Hepatocyte (in vitro differentiated cells): ENCODE measurements at regions not wholly inside any gene's neighbourhood (a gene's known extent, or its start where the extent isn't known, plus 50 kb on each side); places are given as distances from the start of the nearest gene placed in this dataset.
"Not testable (repeated sequence)": the region's sequence is repeated elsewhere in the genome, so short reads cannot be mapped to it uniquely, and the experiment has no call there.

Experiments used
- DNase-seq: peaks from one replicate; pipeline ENCODE4 v3.0.0-alpha.2; 2016; ENCODE audit warnings: low spot score
- H2AFZ ChIP-seq: fragments of 200-600 bp; sonication (generic); 2 replicates; pipeline ENCODE4 v1.6.0; 2016; ENCODE audit warnings: antibody characterized with exemption, mild to moderate bottlenecking
- H3K27ac ChIP-seq: fragments of 200-600 bp; sonication (generic); 2 replicates; pipeline ENCODE4 v1.5.1; 2016; ENCODE audit warnings: mild to moderate bottlenecking
- H3K27me3 ChIP-seq: fragments of 200-600 bp; sonication (generic); 2 replicates; pipeline ENCODE4 v1.6.1; 2016
- H3K36me3 ChIP-seq: fragments of 200-600 bp; sonication (generic); replicated peaks from 2 replicates; pipeline ENCODE4 v1.5.1; 2016; ENCODE audit warnings: low read depth; ENCODE audit not compliant: insufficient read depth
- H3K4me1 ChIP-seq: fragments of 200-600 bp; sonication (generic); 2 replicates; pipeline ENCODE4 v1.5.1; 2016; ENCODE audit warnings: mild to moderate bottlenecking, moderate library complexity; ENCODE audit not compliant: insufficient read depth
- H3K4me2 ChIP-seq: fragments of 200-600 bp; sonication (generic); 2 replicates; pipeline ENCODE4 v1.6.0; 2016
- H3K4me3 ChIP-seq: fragments of 200-600 bp; sonication (generic); 2 replicates; pipeline ENCODE4 v1.5.1; 2016; ENCODE audit warnings: mild to moderate bottlenecking
- H3K79me2 ChIP-seq: fragments of 200-600 bp; sonication (generic); 2 replicates; pipeline ENCODE4 v1.6.0; 2017; ENCODE audit warnings: mild to moderate bottlenecking
- H3K9me2 ChIP-seq: fragments of 200-600 bp; sonication (generic); replicated peaks from 2 replicates; pipeline ENCODE4 v1.6.0; 2017; ENCODE audit warnings: mild to moderate bottlenecking; ENCODE audit not compliant: insufficient read depth
- H3K9me3 ChIP-seq: fragments of 200-600 bp; sonication (generic); 2 replicates; pipeline ENCODE4 v1.5.1; 2016; ENCODE audit warnings: low read depth, mild to moderate bottlenecking
- H4K20me1 ChIP-seq: fragments of 200-600 bp; sonication (generic); 2 replicates; pipeline ENCODE4 v1.6.0; 2016; ENCODE audit warnings: mild to moderate bottlenecking; ENCODE audit not compliant: insufficient read depth, poor library complexity, severe bottlenecking
- WGBS: methylation state at CpG from one replicate; pipeline ENCODE4 v1.1.6; 2016; ENCODE audit warnings: low lambda C conversion rate; ENCODE audit errors: missing lambda C conversion rate; 5-methylcytosine and 5-hydroxymethylcytosine counted together

- not testable (repeated sequence) for DNase-seq, H3K27me3 ChIP-seq, H3K4me2 ChIP-seq, H3K27ac ChIP-seq, H3K9me3 ChIP-seq, H2AFZ ChIP-seq, H3K9me2 ChIP-seq, H3K79me2 ChIP-seq, H3K4me1 ChIP-seq, H4K20me1 ChIP-seq, H3K4me3 ChIP-seq, H3K36me3 ChIP-seq
- WGBS, result 81% methylated on average over 3 of the region's 3 CpGs
These were observed 563.7 kb downstream of the TGIF2LX start for GRCh38 chrX:90485406-90485805.

- not testable (repeated sequence) for H3K27me3 ChIP-seq, H3K4me3 ChIP-seq, H3K4me1 ChIP-seq, H3K27ac ChIP-seq, H2AFZ ChIP-seq, H3K36me3 ChIP-seq, DNase-seq, H3K79me2 ChIP-seq, H3K9me3 ChIP-seq, H3K4me2 ChIP-seq, H4K20me1 ChIP-seq, H3K9me2 ChIP-seq
- WGBS, result 97% methylated on average over 22 of the region's 27 CpGs
These were observed 599.6 kb downstream of the TGIF2LX start for GRCh38 chrX:90521284-90521683.

DNA sequence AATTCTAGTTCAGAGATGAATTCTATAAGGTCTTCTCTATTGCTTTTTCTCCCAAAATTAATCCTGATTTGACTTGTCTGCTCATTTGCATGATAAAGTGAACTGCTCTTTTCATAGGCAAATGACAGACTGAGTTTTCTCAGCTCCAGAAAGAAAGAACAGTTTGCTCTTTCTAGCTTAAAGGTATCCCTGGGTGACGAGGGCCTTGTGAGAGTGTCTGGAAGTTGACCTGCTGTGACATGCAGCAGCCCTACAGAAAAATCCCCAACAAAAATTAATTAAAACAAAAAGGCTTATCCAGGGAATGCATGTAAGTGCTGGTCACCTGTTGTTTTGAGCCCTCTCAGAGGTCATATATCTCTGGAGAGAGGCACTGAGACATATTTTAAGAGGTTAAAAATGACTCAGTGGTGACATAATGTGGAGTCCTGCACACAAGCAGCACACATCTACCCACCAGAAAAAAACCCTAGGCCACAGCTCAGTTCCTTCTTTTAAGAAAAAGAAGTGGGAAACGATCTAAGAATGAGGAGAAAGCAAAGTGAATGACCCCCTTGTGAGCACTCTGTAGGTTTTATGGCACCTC, 602.8 kb downstream of the TGIF2LX start:
- not testable (repeated sequence) for H4K20me1 ChIP-seq, H3K27me3 ChIP-seq, H3K9me2 ChIP-seq, H2AFZ ChIP-seq, H3K4me3 ChIP-seq, H3K27ac ChIP-seq, H3K79me2 ChIP-seq, H3K4me2 ChIP-seq, H3K36me3 ChIP-seq, DNase-seq, H3K4me1 ChIP-seq, H3K9me3 ChIP-seq
- WGBS, result 32% methylated on average over 2 of the region's 2 CpGs
